GM19467 (cell line): ENCODE measurements at regions not wholly inside any gene's neighbourhood (a gene's known extent, or its start where the extent isn't known, plus 50 kb on each side); places are given as distances from the start of the nearest gene placed in this dataset.
"Not testable (repeated sequence)": the region's sequence is repeated elsewhere in the genome, so short reads cannot be mapped to it uniquely, and the experiment has no call there.

ENCODE experiments used
- ATAC-seq: cut with Tn5 transposase; IDR thresholded peaks from one replicate; pipeline ENCODE4 v1.9.1; 2021; ENCODE audit warnings: mild to moderate bottlenecking, moderate library complexity; ENCODE audit not compliant: unreplicated experiment

DNA sequence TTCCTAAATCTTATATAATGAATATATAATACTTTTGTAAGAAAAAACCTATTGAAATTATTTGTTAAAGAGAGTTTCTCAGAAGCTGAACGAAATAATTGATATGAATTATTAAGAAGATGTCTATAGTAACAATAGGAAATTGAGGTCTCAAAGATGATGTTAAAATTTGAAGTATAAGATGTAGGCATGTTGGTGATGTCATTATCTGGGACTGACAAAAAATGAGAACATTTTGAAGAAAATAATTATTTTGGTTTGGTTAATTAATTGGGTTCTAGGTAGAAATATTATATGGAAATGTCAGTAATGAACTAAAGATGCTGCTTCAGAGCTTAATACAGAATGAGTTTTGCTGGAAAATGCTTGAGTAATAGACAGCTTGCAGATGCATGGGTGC, 501.4 kb upstream of the ST8SIA4 start:
- ATAC-seq = no peak

DNA sequence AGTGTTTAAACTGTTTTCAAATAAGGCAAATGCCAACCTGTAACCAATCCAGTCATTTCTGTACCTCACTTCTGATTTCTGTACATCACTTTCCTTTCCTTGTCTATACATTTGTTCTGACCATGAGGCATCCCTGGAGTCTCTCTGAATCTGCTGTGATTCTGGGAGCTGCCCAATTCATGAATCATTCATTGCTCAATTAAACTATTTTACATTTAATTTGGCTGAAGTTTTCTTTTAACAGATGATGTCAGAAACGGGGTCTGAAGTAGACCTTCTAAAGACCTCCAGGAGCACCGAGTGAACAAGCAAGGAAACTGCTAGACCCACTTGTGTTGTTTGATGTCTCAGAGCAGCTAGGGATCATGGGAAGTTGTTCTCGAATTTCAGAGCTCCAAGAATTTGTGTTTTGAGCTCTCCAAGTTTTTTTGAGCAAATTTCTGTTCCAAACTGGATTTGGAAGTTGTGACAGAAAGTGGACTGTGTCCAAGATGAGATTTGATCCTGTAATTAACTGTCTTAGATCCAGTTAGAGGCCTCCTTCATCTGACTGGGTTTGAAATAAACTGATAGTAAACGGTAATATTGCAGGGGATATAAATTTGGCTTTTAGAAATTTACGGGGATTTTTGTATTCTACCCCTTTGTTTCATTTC, 490.8 kb upstream of the ST8SIA4 start:
- ATAC-seq = no peak

DNA sequence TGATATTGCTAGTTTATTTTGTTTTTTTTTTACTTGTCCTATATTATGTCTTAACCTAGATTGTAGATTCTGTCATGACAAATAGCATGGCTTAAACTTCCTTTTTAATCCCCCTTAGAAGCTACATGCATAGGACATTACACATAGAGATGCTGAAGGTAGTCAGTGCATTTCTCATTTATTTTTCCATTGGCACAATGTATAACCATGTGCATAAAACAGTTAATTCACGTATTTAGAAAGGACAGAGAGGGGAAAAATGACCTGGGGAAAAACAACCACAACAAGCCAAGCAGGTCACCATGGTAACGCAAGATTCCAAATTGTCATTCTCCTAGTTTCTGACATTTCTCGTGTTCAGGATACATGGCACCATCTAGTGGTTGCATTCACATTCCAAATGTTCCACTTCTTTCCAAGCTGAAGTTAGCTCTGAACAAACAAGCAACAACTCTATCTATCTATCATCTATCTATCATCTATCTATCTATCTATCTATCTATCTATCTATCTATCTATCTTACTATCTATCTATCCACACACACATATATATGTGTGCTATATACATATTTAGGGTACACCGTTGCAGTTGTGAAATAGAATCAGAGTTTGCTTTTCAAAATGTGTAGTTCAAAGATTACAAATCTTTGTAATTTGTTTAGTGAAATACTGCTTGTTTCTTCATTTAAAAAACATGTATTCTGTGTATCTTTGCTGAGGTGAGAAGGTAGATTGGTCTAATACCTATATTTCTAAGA, 487.2 kb upstream of the ST8SIA4 start:
- ATAC-seq = peak; percentile 61

DNA sequence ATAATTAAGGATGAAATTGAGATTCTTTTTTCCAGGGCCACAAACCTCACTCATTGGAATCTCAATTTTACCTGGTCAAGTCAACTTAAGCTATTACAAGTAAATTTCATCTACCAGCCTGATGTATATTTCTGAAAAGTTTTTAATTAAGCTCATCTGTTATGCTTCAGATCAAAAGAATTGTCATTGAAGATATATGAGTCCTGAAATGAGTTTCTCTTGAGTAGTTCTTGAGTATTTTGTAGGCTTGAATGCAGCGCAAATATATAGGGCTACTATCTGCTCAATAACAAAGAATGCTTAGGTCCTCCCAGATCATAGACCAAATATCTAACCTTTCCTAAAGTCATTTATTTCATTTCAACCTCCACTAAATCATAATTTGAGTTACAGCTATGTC, 482.2 kb upstream of the ST8SIA4 start:
- no peak for ATAC-seq

DNA sequence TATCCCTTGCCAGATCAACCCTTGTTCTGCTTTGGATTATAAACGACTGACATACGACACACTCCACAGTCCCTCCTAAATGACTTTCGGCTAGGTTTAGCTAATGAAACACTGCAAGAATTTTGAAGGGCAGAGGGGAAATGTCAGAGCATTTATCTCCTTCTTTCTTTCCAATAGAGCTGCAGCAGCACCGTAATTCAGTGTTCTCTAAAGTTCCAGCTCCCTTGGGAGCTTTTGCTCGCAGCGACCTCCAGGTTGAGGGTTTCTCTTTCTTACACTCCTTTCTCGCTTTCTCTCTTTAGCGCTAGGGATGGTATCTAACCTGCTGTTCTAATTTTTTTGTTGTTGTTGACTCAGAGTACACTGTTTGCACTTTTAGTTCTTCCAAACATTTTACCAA, 467.1 kb upstream of the ST8SIA4 start:
- no peak for ATAC-seq

DNA sequence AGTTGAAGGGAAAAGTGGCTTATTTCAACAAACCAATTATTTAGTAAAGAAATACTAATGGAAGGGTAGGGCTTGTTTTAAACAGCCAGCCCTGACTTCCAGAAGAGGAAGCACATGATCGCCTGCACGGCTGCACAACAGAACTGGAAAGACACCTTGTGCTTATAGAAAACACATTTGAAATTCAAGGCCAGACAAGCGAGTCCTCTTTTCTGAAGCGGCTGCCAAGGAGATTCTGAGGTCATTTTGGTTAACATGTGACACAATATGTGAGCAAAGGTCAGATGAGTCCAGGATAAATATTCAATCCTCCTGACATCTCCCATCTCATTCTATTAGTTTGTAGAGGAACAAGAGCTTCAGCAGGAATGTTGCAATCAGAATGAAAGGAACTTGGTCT, 461.4 kb upstream of the ST8SIA4 start:
- ATAC-seq = no peak

DNA sequence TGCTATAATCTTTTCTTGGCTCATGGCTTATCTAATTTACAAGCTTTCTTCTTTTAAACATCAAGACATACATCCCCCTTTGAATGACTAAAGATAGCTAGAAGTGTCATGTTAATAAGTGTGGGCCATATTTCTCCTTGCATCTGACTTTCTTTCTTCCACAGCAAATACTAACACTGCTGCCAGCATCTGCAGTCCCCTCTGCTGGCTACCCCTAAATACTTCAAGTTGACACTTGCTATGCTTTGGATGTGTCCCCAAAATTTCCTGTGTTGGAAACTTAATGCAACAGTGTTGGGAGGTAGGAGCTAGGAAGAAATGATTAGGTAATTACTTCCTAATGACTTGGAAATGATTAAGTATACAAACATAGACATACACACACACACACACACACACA, 459.0 kb upstream of the ST8SIA4 start:
- no peak for ATAC-seq

DNA sequence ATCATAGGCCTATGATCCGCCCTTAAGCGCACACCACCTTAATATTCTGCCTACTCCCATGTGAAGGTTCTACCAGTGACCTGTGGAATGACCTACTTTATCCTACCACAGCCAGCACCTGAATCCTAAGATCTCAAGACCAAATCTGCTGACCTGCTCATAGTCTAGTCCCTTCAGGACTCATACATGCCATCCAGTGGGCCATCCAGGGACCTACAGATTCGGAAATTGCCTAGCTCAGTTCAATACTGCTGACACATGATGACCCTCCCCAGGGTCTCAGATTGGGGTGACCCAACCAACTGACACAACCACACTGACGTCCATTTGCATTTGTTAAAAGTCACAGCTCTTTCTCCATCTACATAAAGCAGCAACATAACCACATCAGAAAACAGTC, 443.8 kb upstream of the ST8SIA4 start:
- no peak for ATAC-seq

DNA sequence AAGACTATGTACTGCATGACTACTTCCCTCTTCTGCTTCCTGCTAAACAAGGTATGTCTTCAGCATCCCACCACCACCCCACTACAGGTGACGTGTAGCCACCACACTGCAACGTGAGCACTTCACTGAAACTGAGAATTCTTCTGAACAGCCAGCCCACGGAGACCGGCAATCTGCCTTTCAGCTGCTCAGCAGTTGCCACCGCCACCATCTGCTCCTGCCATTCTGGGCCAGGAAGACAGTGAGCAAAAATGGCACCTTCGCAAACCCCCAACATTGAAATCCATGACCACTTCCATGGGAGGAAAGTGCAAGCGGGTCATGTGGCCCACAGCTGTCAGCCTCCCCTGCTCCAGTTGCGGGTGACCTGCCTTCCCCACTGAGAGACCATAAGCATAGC, 443.4 kb upstream of the ST8SIA4 start:
- ATAC-seq = no peak

DNA sequence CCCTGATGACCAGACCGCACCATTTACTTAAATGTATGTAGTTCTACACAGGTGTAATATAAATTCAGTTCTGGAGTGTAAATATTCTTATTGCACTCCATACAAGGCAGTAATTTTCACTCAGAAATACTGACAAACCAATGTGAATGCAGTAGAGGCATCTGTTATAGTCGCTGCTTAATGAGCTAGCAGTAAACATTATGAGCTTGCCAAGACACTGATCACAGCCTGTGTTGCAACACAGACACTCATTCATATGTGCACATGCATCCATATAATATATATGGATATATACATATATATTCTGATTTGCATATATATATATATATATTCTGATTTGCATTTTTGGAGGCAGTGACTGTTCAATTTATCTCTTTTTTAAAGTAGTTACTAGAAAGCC, 435.1 kb upstream of the ST8SIA4 start:
- ATAC-seq = no peak

DNA sequence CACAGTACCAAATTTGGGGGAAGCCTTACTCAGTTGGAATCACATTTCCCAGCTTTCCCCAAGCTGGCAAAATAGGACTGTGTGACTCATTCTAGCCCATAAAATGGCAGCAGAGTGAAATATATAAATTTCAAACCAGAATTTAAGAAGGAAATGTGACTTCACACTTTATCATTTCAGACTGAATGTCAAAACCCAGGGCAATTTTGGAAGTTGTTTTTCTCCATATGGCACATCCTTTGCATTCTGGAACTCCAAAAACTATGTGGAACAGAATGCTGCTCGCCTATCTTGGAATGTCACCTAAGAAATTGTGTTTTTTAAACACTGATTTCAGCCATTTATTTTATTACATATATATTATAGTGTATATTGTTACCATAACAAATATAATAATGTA, 424.7 kb upstream of the ST8SIA4 start:
- no peak for ATAC-seq

DNA sequence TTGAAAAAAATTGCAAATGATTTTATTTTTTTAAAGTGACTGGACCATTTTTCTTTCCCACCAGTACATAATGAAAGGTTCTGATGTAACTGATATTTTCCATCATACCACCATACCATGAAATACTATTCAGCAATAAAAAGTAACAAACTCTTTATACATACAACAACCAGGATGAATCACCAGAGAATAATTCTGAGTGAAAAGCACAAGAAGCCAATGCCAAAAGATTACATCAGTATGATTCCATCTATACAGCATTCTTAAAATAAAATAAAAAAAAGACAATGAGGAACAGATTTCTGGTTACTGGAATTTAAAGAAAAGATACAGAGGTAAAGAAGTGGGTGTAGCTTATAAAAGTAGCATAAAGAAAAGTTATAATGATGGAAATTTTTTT, 423.7 kb upstream of the ST8SIA4 start:
- no peak for ATAC-seq

DNA sequence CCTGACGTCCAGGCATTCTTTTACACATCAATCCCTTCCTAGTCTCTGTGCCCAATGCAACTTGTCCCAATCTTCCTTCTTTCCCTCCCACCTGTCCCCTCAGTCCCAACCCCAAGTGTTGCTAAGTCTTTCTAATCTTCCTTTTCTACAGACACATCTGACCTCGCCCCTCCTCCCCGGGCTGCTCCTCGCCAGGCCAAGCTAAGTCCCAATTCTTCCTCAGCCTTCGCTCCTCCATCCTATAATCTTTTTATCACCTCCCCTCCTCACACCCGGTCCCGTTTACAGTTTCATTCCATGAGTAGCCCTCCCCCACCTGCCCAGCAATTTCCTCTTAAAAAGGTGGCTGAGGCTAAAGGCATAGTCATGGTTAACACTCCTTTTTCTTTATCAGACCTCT, 413.3 kb upstream of the ST8SIA4 start:
- ATAC-seq = not testable (repeated sequence)

DNA sequence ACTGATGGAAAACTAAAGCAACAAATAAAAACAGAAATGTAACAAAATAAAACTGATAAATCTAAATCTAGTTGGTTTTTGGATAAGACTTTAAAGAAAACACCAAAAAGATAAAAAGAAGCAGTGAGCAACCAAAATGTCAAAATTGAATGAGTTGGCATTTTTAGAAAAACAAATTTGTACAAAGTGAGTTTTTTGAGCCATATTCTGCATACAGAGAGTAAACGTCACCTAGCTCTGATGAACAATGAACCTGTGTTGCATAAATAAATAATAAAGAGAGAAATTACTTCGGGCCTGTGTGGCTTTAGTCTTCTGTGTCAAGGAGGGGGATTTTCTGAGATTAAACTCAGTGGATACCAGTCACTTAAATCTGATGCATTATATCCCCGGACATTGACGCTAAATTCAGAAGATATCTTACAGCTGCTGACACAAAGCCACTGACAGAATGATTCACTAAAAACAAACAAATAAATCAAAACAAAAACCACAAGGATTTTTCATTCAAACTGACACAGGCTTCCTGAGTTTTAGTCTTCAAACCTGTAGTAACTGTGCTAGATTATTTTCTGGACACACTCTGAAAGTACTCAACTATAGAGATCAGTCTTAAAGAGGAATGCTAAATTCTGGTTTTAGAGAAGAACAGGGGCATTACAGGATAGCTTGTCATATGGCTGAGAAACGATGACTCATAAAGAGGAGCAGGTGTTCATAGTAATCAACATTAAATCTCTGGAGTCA, 403.5 kb upstream of the ST8SIA4 start:
- ATAC-seq = no peak

DNA sequence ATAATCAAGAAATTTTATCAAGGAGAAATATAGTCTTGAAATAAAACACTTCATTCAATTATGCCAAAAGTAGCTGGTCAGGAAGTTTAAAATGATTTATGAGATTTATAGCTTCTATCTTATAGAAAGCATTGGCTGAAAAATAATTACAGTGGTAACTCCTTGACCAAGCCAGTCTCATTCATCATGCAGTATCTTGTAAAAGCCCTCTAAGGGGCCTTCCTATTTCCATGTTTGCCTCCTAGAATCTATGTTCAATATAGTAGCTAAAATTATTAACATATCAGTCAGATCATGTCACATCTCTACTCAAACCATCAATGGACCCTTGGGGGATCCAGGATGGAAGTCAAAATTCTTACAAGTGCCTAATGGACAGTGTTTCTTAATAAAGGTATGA, 393.4 kb upstream of the ST8SIA4 start:
- no peak for ATAC-seq

DNA sequence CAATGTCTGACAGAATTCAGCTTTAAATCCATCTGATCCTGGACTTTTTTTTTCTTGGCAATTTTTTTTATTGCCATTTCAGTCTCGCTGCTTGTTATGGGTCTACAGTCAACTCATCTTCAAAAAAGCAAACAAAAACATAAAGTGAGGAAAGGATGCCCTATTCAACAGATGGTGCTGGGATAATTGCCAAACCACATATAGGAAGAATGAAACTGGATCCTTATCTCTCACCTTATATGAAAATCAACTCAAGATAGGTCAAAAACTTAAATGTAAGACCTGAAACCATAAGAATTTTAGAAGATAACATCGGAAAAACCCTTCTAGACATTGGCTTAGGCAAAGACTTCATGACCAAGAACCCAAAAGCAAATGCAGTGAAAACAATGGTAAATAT, 389.1 kb upstream of the ST8SIA4 start:
- ATAC-seq = no peak

DNA sequence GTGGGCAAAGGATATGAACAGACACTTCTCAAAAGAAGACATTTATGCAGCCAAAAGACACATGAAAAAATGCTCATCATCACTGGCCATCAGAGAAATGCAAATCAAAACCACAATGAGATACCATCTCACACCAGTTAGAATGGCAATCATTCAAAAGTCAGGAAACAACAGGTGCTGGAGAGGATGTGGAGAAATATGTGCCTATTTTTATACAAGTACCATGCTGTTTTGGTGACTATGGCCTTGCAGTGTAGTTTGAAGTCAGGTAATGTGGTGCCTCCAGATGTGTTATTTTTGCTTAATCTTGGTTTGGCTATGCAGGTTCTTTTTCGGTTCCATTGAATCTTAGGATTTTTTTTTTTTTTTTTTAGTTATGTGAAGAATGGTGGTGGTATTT, 387.7 kb upstream of the ST8SIA4 start:
- ATAC-seq = not testable (repeated sequence)

DNA sequence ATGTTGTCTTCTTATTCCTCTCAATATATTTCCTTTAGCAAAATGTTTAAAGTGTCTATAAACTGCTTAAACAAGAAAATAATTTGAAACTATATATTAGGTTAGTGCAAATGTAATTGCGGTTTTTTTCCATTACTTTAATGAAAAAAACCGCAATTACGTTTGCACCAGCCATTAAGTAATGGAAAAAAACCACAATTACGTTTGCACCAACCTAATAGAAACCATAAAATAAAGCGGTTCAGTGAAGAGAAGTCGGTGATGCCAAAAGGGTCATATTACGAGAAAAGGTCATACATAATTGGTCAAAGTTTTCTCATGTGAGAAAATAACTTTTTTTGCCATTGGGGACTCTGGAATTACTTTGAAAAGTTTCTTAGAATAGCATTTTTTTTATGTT, 385.6 kb upstream of the ST8SIA4 start:
- no peak for ATAC-seq

DNA sequence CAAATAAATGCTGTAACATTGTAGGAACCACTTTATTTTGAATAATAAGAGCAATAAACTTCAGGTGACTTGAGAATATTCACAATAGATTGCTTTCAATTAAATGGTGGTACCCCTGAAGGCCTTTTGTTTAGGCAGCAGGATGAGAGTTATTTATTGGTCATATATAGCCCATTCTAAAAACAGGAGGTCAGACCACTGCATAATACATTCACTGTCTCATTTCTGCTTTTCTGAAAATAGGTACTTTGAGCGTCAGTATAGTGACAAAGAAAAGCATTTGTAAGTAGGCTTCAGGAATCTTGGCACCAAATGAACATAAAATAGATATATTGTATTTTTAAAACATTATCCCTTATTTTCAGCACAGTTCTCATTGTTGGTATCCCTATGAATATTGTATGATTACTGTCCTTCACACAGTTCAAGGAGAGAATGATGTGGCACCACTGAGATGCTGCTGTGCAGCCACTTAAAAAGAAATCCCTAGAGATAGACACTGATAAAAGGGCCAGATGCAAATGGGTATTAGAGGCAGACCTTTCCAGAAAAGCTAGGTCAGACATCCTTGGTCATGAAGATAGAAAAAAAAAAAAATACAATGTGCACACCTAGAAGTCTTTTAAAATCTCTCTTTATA, 381.8 kb upstream of the ST8SIA4 start:
- no peak for ATAC-seq

DNA sequence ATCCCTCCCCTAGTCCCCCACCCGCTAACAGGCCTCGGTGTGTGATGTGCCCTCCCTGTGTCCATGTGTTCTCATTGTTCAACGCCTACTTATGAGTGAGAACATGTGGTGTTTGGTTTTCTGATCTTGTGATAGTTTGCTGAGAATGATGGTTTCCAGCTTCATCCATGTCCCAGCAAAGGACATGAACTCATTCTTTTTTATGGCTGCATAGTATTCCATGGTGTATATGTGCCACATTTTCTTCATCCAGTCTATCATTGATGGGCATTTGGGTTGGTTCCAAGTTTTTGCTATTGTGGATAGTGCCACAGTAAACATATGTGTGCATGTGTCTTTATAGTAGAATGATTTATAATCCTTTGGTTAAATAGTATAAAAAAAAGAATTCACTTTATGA, 380.9 kb upstream of the ST8SIA4 start:
- ATAC-seq = not testable (repeated sequence)

DNA sequence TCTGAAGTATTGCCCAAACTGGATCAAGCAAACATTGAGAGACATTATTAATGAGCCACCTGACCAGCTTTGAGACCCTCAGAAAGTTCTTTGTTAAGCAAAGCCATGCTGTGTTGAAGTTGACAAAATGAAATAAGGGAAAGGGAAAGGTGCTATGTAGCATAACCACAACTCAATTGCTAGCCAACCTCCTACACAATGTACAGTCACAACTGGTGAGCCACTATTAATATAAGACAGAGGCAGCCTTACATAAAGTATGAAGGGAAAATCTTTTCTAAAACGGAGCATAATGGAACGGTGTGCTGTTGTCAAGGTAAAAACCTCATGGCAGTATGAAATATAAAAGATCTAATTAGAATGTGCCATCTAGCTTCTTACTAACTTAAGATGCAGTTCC, 375.8 kb upstream of the ST8SIA4 start:
- ATAC-seq = no peak
